Muscle layer of colon (tissue), 2 donors: ENCODE measurements at regions not wholly inside any gene's neighbourhood (a gene's known extent, or its start where the extent isn't known, plus 50 kb on each side); places are given as distances from the start of the nearest gene placed in this dataset.
"Not testable (repeated sequence)": the region's sequence is repeated elsewhere in the genome, so short reads cannot be mapped to it uniquely, and the experiment has no call there.

Experiments
- H3K27ac ChIP-seq: one replicate; pipeline ENCODE4 v1.7.0; 2013; ENCODE audit warnings: low read depth, mild to moderate bottlenecking, low read length, moderate library complexity
- H3K27me3 ChIP-seq, 2 donors: one replicate each; pipeline ENCODE4 v1.7.0; 2013; ENCODE audit warnings: low read length in 2 of 2, mild to moderate bottlenecking in 2 of 2; ENCODE audit not compliant: insufficient read depth in 2 of 2, control insufficient read depth in 1 of 2
- H3K36me3 ChIP-seq: one replicate; pipeline ENCODE4 v1.7.0; 2013; ENCODE audit warnings: mild to moderate bottlenecking, low read length; ENCODE audit not compliant: insufficient read depth
- H3K4me1 ChIP-seq: one replicate; pipeline ENCODE4 v1.7.0; 2013; ENCODE audit warnings: mild to moderate bottlenecking, low read length; ENCODE audit not compliant: insufficient read depth
- H3K4me3 ChIP-seq, 2 donors: one replicate each; pipeline ENCODE4 v1.7.0; 2013; ENCODE audit warnings: low read length in 2 of 2, low read depth in 1 of 2, mild to moderate bottlenecking in 1 of 2, moderate library complexity in 1 of 2
- H3K9ac ChIP-seq: one replicate; pipeline ENCODE4 v1.7.0; 2013; ENCODE audit warnings: low read length
- H3K9me3 ChIP-seq: one replicate; pipeline ENCODE4 v1.7.0; 2013; ENCODE audit warnings: mild to moderate bottlenecking, low read length
- donor health status: abdominal sarcoma.
- donor health status: Adenocarcinoma of cecum.

DNA sequence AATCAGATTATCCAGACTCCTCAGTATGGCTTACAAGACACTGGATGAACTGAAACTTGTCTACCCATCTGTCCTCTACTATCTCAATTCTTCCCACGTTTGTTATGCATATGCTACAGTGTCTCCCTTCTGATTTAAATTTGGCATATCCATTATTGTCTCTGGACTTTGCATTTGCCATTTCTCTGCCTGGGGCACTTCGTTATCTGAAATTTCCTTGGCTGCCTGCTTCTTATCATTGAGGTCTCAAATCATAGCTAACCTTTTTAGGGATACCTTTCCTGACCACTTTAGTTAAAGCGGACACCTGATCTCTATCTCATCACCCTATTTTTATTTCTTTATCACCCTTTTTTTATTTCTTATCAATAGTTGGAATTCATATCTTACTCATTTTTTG is 853.4 kb downstream of the KCNJ2 start:
- no peaks in the 10 kb centered on the region for H3K9me3 ChIP-seq
- H3K36me3 ChIP-seq = no peaks in the 10 kb centered on the region
- no peak overlapping the region for H3K27ac ChIP-seq
- no peak overlapping the region for H3K4me3 ChIP-seq
- no peaks in the 10 kb centered on the region for H3K4me1 ChIP-seq
- no peak overlapping the region for H3K9ac ChIP-seq
- no peaks in the 10 kb centered on the region for H3K27me3 ChIP-seq

DNA sequence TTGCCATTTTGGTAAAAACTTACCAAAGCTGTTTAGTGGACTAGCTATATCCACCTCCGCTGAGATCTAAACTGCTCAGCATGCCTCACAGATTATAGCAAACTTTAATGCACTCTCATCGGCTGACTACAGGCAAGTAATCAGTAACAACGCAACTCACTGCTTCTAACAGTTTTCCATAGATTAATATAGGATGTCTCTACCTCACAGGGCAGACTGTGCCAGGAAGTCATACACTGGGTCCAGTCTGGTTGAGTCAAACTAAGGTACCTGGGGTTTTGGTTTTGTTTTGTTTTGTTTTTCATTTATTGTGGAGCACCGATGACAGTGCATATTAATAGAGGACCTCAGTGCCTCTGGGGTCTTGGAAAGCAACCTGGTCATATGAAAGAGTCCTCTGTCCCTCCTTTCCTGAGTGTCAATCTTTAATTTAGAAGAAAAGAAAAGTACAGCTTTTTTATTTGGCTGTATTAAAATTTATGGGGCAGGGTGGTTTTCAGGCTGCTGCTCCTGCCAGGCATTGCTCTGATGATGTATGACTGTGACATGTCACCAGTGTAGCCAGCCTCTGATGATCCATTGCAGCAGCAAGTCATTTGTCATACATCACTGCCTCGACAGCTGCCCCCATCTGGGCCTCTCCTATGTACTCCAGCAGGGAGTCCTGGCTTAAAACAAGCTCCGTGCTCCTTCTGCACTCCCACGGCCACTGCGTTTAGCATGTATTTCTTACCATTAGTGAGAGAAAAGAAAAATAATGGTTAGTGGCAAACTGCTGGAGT is 854.1 kb downstream of the KCNJ2 start:
- Histone ChIP-seq H3K4me3 (no peak overlapping the region), H3K27ac (no peak overlapping the region), H3K9me3 (no peaks in the 10 kb centered on the region), H3K27me3 (no peaks in the 10 kb centered on the region), H3K4me1 (no peaks in the 10 kb centered on the region), H3K9ac (no peak overlapping the region), H3K36me3 (no peaks in the 10 kb centered on the region)

DNA sequence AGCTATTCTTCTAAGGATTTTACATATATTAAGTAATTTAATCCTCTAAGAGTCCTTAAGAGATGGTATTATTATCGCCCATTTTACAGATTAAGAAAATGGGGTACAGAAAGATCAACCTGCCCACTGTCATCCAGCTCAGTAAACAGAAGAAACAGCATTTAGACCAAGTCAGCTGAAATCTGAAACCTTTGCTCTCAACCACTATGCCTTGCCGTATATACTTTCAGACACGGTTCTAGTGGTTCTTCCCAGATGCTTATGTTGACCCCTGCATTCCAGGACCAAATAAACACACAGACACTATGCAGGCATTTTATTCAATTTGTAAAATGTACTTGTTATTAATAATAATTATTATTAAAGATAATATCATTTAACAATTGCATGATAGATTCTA is 854.8 kb downstream of the KCNJ2 start:
- Histone ChIP-seq H3K27ac (no peak overlapping the region), H3K27me3 (no peaks in the 10 kb centered on the region), H3K9me3 (no peaks in the 10 kb centered on the region), H3K36me3 (no peaks in the 10 kb centered on the region), H3K9ac (no peak overlapping the region), H3K4me1 (no peaks in the 10 kb centered on the region), H3K4me3 (no peak overlapping the region)

DNA sequence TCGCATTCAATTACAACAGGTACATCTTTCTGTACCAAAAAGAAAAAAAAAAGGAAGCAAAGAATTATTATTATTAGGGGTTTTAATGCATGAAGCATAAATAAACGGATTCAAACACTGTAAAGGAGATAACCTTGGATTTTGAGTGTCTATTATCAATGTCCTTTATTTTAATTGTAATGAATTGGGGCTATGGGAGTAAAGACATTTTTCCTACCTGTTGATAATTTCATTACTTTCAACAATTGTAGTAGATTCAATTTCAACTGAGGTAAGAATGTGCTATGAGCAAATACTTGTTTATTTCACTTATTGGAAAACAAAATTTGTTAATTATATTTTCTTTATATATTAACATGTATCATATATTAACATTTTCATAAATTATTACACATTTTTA is 855.6 kb downstream of the KCNJ2 start:
- no peaks in the 10 kb centered on the region for H3K4me1 ChIP-seq
- no peaks in the 10 kb centered on the region for H3K36me3 ChIP-seq
- no peak overlapping the region for H3K4me3 ChIP-seq
- no peaks in the 10 kb centered on the region for H3K9me3 ChIP-seq
- H3K27me3 ChIP-seq = no peaks in the 10 kb centered on the region
- H3K9ac ChIP-seq = no peak overlapping the region
- no peak overlapping the region for H3K27ac ChIP-seq

DNA sequence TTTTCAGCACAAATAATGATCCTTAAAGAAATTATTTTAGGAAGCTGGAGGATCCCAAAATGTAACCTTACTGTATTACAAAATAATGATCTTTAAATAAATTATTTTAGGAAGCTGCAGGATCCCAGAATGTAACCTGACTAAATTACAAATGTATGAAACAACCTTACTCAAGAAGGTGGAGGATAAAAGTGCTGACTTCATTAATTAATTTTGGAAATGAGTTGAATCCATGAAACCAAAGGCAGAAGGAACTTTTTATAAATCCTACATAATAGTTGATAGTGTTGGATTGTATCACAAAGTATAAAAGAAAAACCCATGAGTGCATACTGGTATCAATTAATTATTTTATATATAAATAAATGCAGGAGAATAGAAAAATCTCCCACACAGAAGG is 859.9 kb downstream of the KCNJ2 start:
- no peak overlapping the region for H3K4me3 ChIP-seq
- H3K36me3 ChIP-seq = no peaks in the 10 kb centered on the region
- H3K4me1 ChIP-seq = no peaks in the 10 kb centered on the region
- no peaks in the 10 kb centered on the region for H3K9me3 ChIP-seq
- H3K27ac ChIP-seq = no peak overlapping the region
- no peak overlapping the region for H3K9ac ChIP-seq
- H3K27me3 ChIP-seq = no peaks in the 10 kb centered on the region

DNA sequence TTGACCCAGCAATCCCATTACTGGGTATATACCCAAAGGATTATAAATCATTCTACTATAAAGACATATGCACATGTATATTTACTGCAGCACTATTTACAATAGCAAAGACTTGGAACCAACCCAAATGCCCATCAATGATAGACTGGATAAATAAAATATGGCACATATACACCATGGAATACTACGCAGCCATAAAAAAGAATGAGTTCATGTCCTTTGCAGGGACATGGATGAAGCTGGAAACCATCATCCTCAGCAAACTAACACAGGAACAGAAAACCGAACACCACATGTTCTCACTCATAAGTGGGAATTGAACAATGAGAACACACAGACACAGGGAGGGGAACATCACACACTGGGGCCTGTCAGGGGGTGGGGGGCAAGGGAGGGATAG is 862.0 kb downstream of the KCNJ2 start:
- H3K36me3 ChIP-seq, H3K9ac ChIP-seq, H3K4me3 ChIP-seq, H3K9me3 ChIP-seq, H3K27ac ChIP-seq, H3K4me1 ChIP-seq, H3K27me3 ChIP-seq: not testable (repeated sequence)

DNA sequence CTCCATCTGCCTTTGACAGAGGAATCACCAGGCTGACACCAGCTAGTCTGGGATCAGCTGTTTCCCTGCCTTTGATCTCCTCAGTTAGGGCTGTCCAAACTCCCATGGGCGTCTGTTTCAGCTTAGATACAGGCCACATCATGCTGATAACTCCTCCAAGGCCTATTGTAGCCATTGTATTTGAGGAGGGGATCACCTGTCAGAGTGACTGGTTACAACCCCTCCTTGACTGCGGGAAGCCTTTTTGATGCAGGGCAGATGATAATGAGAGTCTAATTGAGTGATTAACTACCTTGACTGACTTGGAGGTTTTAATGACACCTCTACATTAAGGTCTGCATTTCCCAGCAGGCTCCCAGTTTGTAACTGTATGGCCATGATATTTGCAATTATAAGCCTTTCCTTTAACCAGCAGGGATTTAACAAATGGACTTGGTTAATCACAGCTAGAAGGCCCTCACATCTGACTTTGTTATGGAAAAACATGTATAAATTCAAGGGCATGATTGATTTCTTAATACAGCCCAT is 863.5 kb downstream of the KCNJ2 start:
- Histone ChIP-seq H3K4me1 (no peaks in the 10 kb centered on the region), H3K36me3 (no peaks in the 10 kb centered on the region), H3K27me3 (no peaks in the 10 kb centered on the region), H3K9ac (no peak overlapping the region), H3K27ac (no peak overlapping the region), H3K9me3 (no peaks in the 10 kb centered on the region), H3K4me3 (no peak overlapping the region)

DNA sequence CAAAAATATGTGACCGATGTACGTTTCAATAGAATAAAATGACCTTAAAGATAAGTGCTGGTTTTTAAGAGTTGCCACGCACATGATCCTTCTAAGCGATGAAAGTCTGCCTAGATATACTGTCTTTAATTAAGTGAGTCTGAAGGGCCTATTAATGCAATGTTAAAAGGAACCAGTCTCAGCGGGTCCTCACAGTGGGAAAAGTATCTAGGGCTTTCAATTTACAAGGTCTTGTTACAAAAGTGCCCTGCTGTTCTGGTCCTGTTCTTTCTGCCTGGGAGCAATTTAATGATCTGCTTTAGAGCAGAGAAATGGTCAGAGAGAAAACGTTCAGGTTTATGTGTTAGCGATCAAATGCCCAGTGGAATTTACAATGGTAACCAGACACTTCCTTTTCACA is 864.0 kb downstream of the KCNJ2 start:
- no peaks in the 10 kb centered on the region for H3K36me3 ChIP-seq
- no peak overlapping the region for H3K27ac ChIP-seq
- H3K27me3 ChIP-seq = no peaks in the 10 kb centered on the region
- H3K9me3 ChIP-seq = no peaks in the 10 kb centered on the region
- H3K4me3 ChIP-seq = no peak overlapping the region
- H3K9ac ChIP-seq = no peak overlapping the region
- H3K4me1 ChIP-seq = no peaks in the 10 kb centered on the region

DNA sequence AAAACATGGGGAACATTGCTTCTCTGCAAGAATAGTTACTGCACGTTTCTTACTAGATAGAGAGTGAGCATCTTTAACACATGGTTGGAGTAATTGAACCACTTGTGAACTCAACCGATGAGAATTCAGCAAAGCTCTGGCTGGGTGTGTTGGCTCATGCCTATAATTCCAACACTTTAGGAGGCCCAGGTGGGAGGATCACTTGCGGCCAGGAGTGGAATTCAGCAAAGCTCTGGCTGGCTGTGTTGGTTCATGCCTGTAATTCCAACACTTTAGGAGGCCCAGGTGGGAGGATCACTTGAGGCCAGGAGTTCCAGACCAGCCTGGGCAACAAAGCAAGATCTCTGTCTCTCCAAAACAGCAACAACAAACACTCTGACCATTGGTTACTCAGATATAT is 865.9 kb downstream of the KCNJ2 start:
- Histone ChIP-seq H3K4me3 (no peak overlapping the region), H3K9me3 (no peaks in the 10 kb centered on the region), H3K27me3 (no peaks in the 10 kb centered on the region), H3K27ac (no peak overlapping the region), H3K4me1 (no peaks in the 10 kb centered on the region), H3K9ac (no peak overlapping the region), H3K36me3 (no peaks in the 10 kb centered on the region)

DNA sequence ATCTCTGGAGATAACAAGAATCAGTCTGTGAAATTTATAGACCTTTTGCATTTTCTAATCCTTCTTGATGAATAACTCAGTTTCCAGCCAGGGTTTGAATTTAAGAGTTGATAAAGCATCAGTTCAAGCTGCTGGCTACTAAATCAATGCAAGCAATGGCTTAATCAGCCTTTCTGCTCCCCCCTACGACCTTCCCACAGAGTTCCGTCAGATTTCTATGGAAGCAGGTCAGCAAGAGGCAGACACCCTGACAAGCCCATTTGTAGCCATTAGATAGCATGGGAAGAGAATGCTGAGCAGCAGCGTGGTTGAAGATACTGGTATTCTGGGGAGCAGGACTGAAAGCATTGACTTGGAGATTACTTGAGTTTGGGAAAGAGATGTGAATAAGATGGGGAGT is 868.1 kb downstream of the KCNJ2 start:
- Histone ChIP-seq H3K9me3 (no peaks in the 10 kb centered on the region), H3K36me3 (no peaks in the 10 kb centered on the region), H3K4me1 (no peaks in the 10 kb centered on the region), H3K9ac (no peak overlapping the region), H3K4me3 (no peak overlapping the region), H3K27ac (no peak overlapping the region), H3K27me3 (no peaks in the 10 kb centered on the region)

DNA sequence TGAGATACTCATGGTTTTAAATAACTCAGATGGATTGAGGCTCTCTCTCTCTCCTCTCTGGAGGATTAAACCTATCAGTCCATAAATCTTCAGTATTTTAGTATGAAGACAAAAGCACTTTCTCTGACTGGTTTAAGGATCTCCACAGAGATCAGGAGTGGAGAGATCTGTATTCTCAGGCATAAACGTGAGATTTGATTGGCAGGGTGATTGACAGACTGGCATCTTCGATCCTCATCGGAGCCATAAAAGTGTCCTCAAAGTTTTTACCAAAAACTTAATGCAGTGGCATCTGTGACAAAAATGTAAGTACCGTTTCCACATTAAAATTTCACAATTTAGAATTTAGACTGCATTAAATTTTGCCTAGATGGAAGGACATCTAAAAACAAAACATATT is 870.1 kb downstream of the KCNJ2 start:
- H3K27me3 ChIP-seq = no peaks in the 10 kb centered on the region
- H3K9me3 ChIP-seq = no peaks in the 10 kb centered on the region
- no peak overlapping the region for H3K27ac ChIP-seq
- no peaks in the 10 kb centered on the region for H3K4me1 ChIP-seq
- H3K36me3 ChIP-seq = no peaks in the 10 kb centered on the region
- no peak overlapping the region for H3K9ac ChIP-seq
- H3K4me3 ChIP-seq = no peak overlapping the region

DNA sequence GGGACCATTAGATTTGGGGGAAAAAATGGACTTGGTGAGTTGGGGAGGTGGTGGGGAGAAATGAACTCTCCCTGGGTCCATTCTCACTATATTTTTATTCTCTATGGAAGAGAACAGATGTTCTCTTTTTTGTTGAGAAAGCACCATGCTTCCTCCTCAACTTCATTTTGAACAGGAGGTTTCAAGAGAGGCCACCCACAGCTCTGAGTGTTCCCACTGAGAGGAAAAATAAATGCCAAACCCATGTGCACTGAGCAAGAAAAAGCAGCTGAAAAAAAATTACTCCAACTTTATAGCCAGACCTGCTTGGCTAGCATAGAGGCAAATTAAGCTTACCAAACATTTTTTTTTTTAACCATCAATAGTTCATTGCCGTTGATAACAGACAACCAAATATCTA is 883.6 kb downstream of the KCNJ2 start:
- no peaks in the 10 kb centered on the region for H3K36me3 ChIP-seq
- no peaks in the 10 kb centered on the region for H3K4me1 ChIP-seq
- no peaks in the 10 kb centered on the region for H3K9me3 ChIP-seq
- H3K27me3 ChIP-seq = no peaks in the 10 kb centered on the region
- no peak overlapping the region for H3K4me3 ChIP-seq
- no peak overlapping the region for H3K27ac ChIP-seq
- H3K9ac ChIP-seq = no peak overlapping the region
